ENCODE measurements at regions not wholly inside any gene's neighbourhood (a gene's known extent, or its start where the extent isn't known, plus 50 kb on each side); places are given as distances from the start of the nearest gene placed in this dataset.

- TF ChIP-seq GABPA (IDR thresholded peaks at IDR 0.05; ENCODE audit: low read depth) (no peak), CTCF (IDR thresholded peaks at IDR 0.05; ENCODE audit: insufficient read depth, low read length) (no peak), POLR2AphosphoS5 (IDR thresholded peaks at IDR 0.05; ENCODE audit: low read depth) (no peak), REST (IDR thresholded peaks at IDR 0.05; ENCODE audit: insufficient replicate concordance, low read depth) (no peak), SPI1 (IDR thresholded peaks at IDR 0.05; ENCODE audit: borderline replicate concordance, low read depth) (no peak)
Observed at GRCh38 chr7:156220701-156221100, 408.4 kb upstream of the SHH start.
